GM23338 (cell line): ENCODE measurements at regions not wholly inside any gene's neighbourhood (a gene's known extent, or its start where the extent isn't known, plus 50 kb on each side); places are given as distances from the start of the nearest gene placed in this dataset.

Experiments
- ATAC-seq: fragments of 200-7000 bp; cut with Tn5 transposase; 3 replicates; pipeline ENCODE4 v1.9.1; 2020
- DNase-seq: peaks from one replicate; pipeline ENCODE4 v3.0.0-alpha.2; 2015; ENCODE audit warnings: low spot score
- H2AFZ ChIP-seq: fragments of 200-600 bp; sonication (generic); 2 replicates; pipeline ENCODE4 v1.8.0; 2016; ENCODE audit warnings: antibody characterized with exemption, mild to moderate bottlenecking, moderate library complexity
- H3F3A ChIP-seq: fragments of 200-600 bp; sonication (generic); replicated peaks from 2 replicates; pipeline ENCODE4 v1.8.0; 2017; ENCODE audit warnings: antibody characterized with exemption, mixed run types, low read depth
- H3K27ac ChIP-seq: fragments of 200-600 bp; sonication (generic); 2 replicates; pipeline ENCODE4 v1.6.1; 2016; ENCODE audit warnings: low read depth
- H3K27me3 ChIP-seq: fragments of 200-600 bp; sonication (generic); 2 replicates; pipeline ENCODE4 v1.8.0; 2016; ENCODE audit warnings: mild to moderate bottlenecking, mixed run types, moderate library complexity; ENCODE audit not compliant: insufficient read depth
- H3K36me3 ChIP-seq: fragments of 200-600 bp; sonication (generic); 2 replicates; pipeline ENCODE4 v1.8.0; 2016; ENCODE audit warnings: mild to moderate bottlenecking; ENCODE audit not compliant: insufficient read depth
- H3K4me1 ChIP-seq: fragments of 200-600 bp; sonication (generic); 2 replicates; pipeline ENCODE4 v1.8.0; 2016; ENCODE audit warnings: mild to moderate bottlenecking, moderate library complexity; ENCODE audit not compliant: insufficient read depth
- H3K4me2 ChIP-seq: fragments of 200-600 bp; sonication (generic); 2 replicates; pipeline ENCODE4 v1.7.1; 2017; ENCODE audit warnings: mixed run types
- H3K4me3 ChIP-seq: fragments of 200-600 bp; sonication (generic); 2 replicates; pipeline ENCODE4 v1.6.1; 2016; ENCODE audit warnings: mixed run types
- H3K79me2 ChIP-seq: fragments of 200-600 bp; sonication (generic); replicated peaks from 2 replicates; pipeline ENCODE4 v1.8.0; 2017; ENCODE audit warnings: mild to moderate bottlenecking; ENCODE audit not compliant: insufficient read depth
- H3K9me2 ChIP-seq: fragments of 200-600 bp; sonication (generic); 2 replicates; pipeline ENCODE4 v1.8.0; 2017; ENCODE audit not compliant: insufficient read depth
- H4K20me1 ChIP-seq: fragments of 200-600 bp; sonication (generic); replicated peaks from 2 replicates; pipeline ENCODE4 v1.8.0; 2017; ENCODE audit warnings: mild to moderate bottlenecking; ENCODE audit not compliant: insufficient read depth
- H3K27ac Mint-ChIP-seq: 2 replicates; pipeline ENCODE4 v1.8.0; 2020; ENCODE audit warnings: inconsistent platforms, mild to moderate bottlenecking, moderate library complexity, mixed read lengths
- H3K27me3 Mint-ChIP-seq: 3 replicates; pipeline ENCODE4 v1.8.0; 2022; ENCODE audit warnings: low read depth, mild to moderate bottlenecking, moderate library complexity, mixed read lengths, inconsistent platforms; ENCODE audit not compliant: insufficient read depth, poor library complexity
- H3K36me3 Mint-ChIP-seq: 3 replicates; pipeline ENCODE4 v1.8.0; 2021; ENCODE audit warnings: low read depth, mild to moderate bottlenecking, inconsistent platforms, moderate library complexity, mixed read lengths
- H3K4me1 Mint-ChIP-seq: 3 replicates; pipeline ENCODE4 v1.8.0; 2020; ENCODE audit warnings: mild to moderate bottlenecking, inconsistent platforms, mixed read lengths
- H3K4me3 Mint-ChIP-seq: 3 replicates; pipeline ENCODE4 v1.8.0; 2021; ENCODE audit warnings: moderate library complexity, mild to moderate bottlenecking, inconsistent platforms, mixed read lengths
- H3K9me3 Mint-ChIP-seq: 3 replicates; pipeline ENCODE4 v1.8.0; 2020; ENCODE audit warnings: moderate library complexity, mild to moderate bottlenecking, inconsistent platforms, mixed read lengths
- JUNB ChIP-seq: IDR thresholded peaks from one replicate; pipeline ENCODE4 v1.6.1; 2016; ENCODE audit warnings: antibody characterized with exemption; ENCODE audit not compliant: unreplicated experiment
- NANOG ChIP-seq: IDR thresholded peaks from 2 replicates; pipeline ENCODE4 v1.6.1; 2016; ENCODE audit warnings: antibody characterized with exemption, borderline replicate concordance
- POLR2AphosphoS5 ChIP-seq: IDR thresholded peaks from 2 replicates; pipeline ENCODE4 v1.6.1; 2016; ENCODE audit warnings: antibody characterized with exemption, low read depth
- STAT1 ChIP-seq: IDR thresholded peaks from one replicate; pipeline ENCODE4 v1.6.1; 2016; ENCODE audit warnings: antibody characterized with exemption; ENCODE audit not compliant: unreplicated experiment
- ZNF331 ChIP-seq: fragments of 250-450 bp; sonication (Bioruptor Pico); IDR thresholded peaks from 2 replicates; pipeline ENCODE4 v1.5.0; 2020; ENCODE audit warnings: low read depth, mild to moderate bottlenecking, moderate library complexity
- TF ChIP-seq, protein P1 (sequence below), 2 experiments: fragments of 200-600 bp in 1 of 2; sonication (generic) in 1 of 2; conservative IDR thresholded peaks; 2 replicates each; pipeline versions ENCODE4 v1.5.1 to v1.6.1; 2016 to 2017; ENCODE audit warnings: antibody characterized with exemption in 2 of 2, low read depth in 2 of 2, mild to moderate bottlenecking in 2 of 2, moderate library complexity in 1 of 2
- TF ChIP-seq, protein P2 (sequence below): fragments of 250-450 bp; sonication (Bioruptor Pico); IDR thresholded peaks from 2 replicates; pipeline ENCODE4 v1.5.0; 2020; ENCODE audit warnings: mild to moderate bottlenecking, moderate library complexity
- TF ChIP-seq, protein P3 (sequence below): IDR thresholded peaks from 2 replicates; pipeline ENCODE4 v1.6.1; 2016; ENCODE audit warnings: antibody characterized with exemption

DNA sequence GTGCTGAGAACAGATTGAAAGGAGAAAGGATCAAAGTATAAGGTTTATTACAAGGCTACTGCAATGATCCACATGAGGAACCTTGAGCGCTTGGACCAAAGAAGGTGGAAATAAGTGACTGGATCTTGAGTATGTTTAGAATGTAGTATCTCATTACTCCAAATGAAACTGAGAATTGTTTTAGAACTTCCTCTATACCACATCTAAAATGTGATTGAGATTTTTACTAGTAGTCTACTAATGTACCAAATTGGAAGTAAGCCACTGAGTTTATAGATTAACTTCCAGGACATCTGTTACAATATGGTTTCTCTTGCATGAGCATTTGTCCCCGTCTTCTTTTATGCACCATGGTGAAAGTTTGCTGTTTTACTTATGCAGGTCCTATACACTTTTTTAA, 300.5 kb downstream of the SUCLG1 start:
- Histone ChIP-seq H3K79me2 (no peaks in the 10 kb centered on the region), H3K4me3 (no peak overlapping the region), H3K4me1 (no peaks in the 10 kb centered on the region), H3K4me2 (no peak overlapping the region), H3K36me3 (no peaks in the 10 kb centered on the region), H3K27ac (no peak overlapping the region), H4K20me1 (no peaks in the 10 kb centered on the region), H3K27me3 (no peaks in the 10 kb centered on the region), H3F3A (no peaks in the 10 kb centered on the region), H2AFZ (no peak overlapping the region), H3K9me2 (peaks cover 2% of the 10 kb centered on the region; the same call in 1 of the 2 replicates)
- ATAC-seq (no peak), DNase-seq (no peak)
- no peaks in the 10 kb centered on the region for H3K4me1 Mint-ChIP-seq
- no peaks in the 10 kb centered on the region for H3K27me3 Mint-ChIP-seq
- H3K9me3 Mint-ChIP-seq: no peaks in the 10 kb centered on the region; the same call in 2 of the 3 replicates
- H3K4me3 Mint-ChIP-seq: no peak overlapping the region
- no peak for TF ChIP-seq JUNB
- TF ChIP-seq STAT1: no peak
- no peak overlapping the region for H3K27ac Mint-ChIP-seq
- H3K36me3 Mint-ChIP-seq: no peaks in the 10 kb centered on the region

DNA sequence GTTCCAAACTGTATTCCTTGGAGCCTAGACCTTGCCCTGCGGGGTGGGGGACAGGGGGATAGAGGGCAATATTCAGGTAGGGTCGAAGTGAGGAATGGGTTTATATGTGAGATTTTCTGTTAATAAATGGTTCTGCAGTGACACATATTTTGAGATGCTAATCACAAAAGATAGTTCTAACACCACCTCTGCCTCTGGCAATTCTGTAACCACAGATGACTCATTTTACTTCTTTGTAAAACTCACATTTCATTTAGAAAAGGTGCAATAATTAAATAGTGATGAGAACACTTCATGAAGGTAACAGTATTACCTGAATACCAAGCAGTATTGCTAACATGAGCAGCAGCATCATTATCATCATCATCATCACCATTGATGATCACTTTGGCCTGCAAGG, 306.6 kb downstream of the SUCLG1 start:
- Histone ChIP-seq H2AFZ (no peak overlapping the region), H4K20me1 (no peaks in the 10 kb centered on the region), H3K79me2 (no peaks in the 10 kb centered on the region), H3K36me3 (no peaks in the 10 kb centered on the region), H3K4me1 (no peaks in the 10 kb centered on the region), H3F3A (no peaks in the 10 kb centered on the region), H3K4me3 (no peak overlapping the region), H3K27me3 (no peaks in the 10 kb centered on the region), H3K27ac (no peak overlapping the region), H3K4me2 (no peak overlapping the region), H3K9me2 (peaks cover 3% of the 10 kb centered on the region; the same call in 1 of the 2 replicates)
- no peak for DNase-seq
- no peak overlapping the region for H3K27ac Mint-ChIP-seq
- H3K4me1 Mint-ChIP-seq: no peaks in the 10 kb centered on the region
- no peaks in the 10 kb centered on the region; the same call in 2 of the 3 replicates for H3K9me3 Mint-ChIP-seq
- no peak for ATAC-seq
- H3K27me3 Mint-ChIP-seq: no peaks in the 10 kb centered on the region
- TF ChIP-seq STAT1 (no peak), NANOG (no peak)
- TF ChIP-seq, protein P1, sequence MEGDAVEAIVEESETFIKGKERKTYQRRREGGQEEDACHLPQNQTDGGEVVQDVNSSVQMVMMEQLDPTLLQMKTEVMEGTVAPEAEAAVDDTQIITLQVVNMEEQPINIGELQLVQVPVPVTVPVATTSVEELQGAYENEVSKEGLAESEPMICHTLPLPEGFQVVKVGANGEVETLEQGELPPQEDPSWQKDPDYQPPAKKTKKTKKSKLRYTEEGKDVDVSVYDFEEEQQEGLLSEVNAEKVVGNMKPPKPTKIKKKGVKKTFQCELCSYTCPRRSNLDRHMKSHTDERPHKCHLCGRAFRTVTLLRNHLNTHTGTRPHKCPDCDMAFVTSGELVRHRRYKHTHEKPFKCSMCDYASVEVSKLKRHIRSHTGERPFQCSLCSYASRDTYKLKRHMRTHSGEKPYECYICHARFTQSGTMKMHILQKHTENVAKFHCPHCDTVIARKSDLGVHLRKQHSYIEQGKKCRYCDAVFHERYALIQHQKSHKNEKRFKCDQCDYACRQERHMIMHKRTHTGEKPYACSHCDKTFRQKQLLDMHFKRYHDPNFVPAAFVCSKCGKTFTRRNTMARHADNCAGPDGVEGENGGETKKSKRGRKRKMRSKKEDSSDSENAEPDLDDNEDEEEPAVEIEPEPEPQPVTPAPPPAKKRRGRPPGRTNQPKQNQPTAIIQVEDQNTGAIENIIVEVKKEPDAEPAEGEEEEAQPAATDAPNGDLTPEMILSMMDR (conservative IDR thresholded peaks at IDR 0.05; ENCODE audit: low read depth in 2 of 2): no peak
- H3K36me3 Mint-ChIP-seq: no peaks in the 10 kb centered on the region
- H3K4me3 Mint-ChIP-seq: no peak overlapping the region

DNA sequence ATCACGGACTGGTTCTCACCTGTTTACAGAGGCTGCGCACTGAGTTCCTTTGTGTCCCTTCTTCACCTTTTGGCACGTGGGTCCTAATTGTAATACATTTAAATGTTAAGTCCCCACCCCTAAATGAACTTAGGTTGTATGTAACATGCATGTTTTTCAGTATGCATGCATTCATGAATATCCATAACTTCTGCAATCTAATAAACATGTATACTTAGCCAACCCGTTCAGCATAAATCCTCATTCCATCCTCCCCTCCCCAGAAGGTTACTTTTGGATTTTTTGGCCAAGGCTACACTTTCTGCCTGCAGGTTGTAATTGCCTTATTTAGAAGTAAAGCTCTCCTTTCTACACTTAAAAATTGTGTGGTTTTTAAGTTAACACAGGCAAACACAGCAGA, 314.7 kb downstream of the SUCLG1 start:
- H3K4me2 ChIP-seq: no peak overlapping the region
- Mint-ChIP-seq H3K27me3 (peaks cover 3% of the 10 kb centered on the region), H3K36me3 (no peaks in the 10 kb centered on the region), H3K9me3 (no peaks in the 10 kb centered on the region; the same call in 1 of the 3 replicates), H3K4me3 (no peak overlapping the region), H3K4me1 (peaks cover 4% of the 10 kb centered on the region; the same call in 1 of the 3 replicates), H3K27ac (no peak overlapping the region)
- H3K9me2 ChIP-seq: peaks cover 20% of the 10 kb centered on the region; the same call in 1 of the 2 replicates
- no peaks in the 10 kb centered on the region for H3F3A ChIP-seq
- no peak for ATAC-seq
- TF ChIP-seq POLR2AphosphoS5 (no peak), JUNB (no peak), ZNF331 (CRISPR knock-in tag) (no peak)
- TF ChIP-seq, protein P2, sequence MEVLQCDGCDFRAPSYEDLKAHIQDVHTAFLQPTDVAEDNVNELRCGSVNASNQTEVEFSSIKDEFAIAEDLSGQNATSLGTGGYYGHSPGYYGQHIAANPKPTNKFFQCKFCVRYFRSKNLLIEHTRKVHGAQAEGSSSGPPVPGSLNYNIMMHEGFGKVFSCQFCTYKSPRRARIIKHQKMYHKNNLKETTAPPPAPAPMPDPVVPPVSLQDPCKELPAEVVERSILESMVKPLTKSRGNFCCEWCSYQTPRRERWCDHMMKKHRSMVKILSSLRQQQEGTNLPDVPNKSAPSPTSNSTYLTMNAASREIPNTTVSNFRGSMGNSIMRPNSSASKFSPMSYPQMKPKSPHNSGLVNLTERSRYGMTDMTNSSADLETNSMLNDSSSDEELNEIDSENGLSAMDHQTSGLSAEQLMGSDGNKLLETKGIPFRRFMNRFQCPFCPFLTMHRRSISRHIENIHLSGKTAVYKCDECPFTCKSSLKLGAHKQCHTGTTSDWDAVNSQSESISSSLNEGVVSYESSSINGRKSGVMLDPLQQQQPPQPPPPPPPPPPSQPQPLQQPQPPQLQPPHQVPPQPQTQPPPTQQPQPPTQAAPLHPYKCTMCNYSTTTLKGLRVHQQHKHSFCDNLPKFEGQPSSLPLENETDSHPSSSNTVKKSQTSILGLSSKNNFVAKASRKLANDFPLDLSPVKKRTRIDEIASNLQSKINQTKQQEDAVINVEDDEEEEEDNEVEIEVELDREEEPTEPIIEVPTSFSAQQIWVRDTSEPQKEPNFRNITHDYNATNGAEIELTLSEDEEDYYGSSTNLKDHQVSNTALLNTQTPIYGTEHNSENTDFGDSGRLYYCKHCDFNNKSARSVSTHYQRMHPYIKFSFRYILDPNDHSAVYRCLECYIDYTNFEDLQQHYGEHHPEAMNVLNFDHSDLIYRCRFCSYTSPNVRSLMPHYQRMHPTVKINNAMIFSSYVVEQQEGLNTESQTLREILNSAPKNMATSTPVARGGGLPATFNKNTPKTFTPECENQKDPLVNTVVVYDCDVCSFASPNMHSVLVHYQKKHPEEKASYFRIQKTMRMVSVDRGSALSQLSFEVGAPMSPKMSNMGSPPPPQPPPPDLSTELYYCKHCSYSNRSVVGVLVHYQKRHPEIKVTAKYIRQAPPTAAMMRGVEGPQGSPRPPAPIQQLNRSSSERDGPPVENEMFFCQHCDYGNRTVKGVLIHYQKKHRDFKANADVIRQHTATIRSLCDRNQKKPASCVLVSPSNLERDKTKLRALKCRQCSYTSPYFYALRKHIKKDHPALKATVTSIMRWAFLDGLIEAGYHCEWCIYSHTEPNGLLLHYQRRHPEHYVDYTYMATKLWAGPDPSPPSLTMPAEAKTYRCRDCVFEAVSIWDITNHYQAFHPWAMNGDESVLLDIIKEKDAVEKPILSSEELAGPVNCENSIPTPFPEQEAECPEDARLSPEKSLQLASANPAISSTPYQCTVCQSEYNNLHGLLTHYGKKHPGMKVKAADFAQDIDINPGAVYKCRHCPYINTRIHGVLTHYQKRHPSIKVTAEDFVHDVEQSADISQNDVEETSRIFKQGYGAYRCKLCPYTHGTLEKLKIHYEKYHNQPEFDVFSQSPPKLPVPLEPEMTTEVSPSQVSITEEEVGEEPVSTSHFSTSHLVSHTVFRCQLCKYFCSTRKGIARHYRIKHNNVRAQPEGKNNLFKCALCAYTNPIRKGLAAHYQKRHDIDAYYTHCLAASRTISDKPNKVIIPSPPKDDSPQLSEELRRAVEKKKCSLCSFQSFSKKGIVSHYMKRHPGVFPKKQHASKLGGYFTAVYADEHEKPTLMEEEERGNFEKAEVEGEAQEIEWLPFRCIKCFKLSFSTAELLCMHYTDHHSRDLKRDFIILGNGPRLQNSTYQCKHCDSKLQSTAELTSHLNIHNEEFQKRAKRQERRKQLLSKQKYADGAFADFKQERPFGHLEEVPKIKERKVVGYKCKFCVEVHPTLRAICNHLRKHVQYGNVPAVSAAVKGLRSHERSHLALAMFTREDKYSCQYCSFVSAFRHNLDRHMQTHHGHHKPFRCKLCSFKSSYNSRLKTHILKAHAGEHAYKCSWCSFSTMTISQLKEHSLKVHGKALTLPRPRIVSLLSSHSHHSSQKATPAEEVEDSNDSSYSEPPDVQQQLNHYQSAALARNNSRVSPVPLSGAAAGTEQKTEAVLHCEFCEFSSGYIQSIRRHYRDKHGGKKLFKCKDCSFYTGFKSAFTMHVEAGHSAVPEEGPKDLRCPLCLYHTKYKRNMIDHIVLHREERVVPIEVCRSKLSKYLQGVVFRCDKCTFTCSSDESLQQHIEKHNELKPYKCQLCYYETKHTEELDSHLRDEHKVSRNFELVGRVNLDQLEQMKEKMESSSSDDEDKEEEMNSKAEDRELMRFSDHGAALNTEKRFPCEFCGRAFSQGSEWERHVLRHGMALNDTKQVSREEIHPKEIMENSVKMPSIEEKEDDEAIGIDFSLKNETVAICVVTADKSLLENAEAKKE (CRISPR knock-in tag): no peak
- TF ChIP-seq, protein P3, sequence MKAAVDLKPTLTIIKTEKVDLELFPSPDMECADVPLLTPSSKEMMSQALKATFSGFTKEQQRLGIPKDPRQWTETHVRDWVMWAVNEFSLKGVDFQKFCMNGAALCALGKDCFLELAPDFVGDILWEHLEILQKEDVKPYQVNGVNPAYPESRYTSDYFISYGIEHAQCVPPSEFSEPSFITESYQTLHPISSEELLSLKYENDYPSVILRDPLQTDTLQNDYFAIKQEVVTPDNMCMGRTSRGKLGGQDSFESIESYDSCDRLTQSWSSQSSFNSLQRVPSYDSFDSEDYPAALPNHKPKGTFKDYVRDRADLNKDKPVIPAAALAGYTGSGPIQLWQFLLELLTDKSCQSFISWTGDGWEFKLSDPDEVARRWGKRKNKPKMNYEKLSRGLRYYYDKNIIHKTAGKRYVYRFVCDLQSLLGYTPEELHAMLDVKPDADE: no peak
- H3K27ac ChIP-seq: no peak overlapping the region
- no peak overlapping the region for H3K4me3 ChIP-seq
- no peak overlapping the region for H2AFZ ChIP-seq
- no peaks in the 10 kb centered on the region for H4K20me1 ChIP-seq
- H3K79me2 ChIP-seq: no peaks in the 10 kb centered on the region
- H3K27me3 ChIP-seq: no peaks in the 10 kb centered on the region
- H3K36me3 ChIP-seq: no peaks in the 10 kb centered on the region
- H3K4me1 ChIP-seq: no peaks in the 10 kb centered on the region
- no peak for DNase-seq
